ENCODE measurements at regions not wholly inside any gene's neighbourhood (a gene's known extent, or its start where the extent isn't known, plus 50 kb on each side); places are given as distances from the start of the nearest gene placed in this dataset.
"Not testable (repeated sequence)": the region's sequence is repeated elsewhere in the genome, so short reads cannot be mapped to it uniquely, and the experiment has no call there.

- no peak for TF ChIP-seq CTCF (IDR thresholded peaks at IDR 0.05)
- Histone ChIP-seq H3K4me1 (ENCODE audit: control insufficient read depth in 1 of 2, low read depth in 2 of 2) (no peaks in the 10 kb centered on the region), H3K9me3 (peaks cover 4% of the 10 kb centered on the region), H3K27me3 (replicated peaks; ENCODE audit: insufficient read depth) (no peaks in the 10 kb centered on the region), H3K36me3 (no peaks in the 10 kb centered on the region), H3K4me3 (no peak overlapping the region), H3K27ac (no peak overlapping the region)
- ATAC-seq (ENCODE audit: insufficient number of reproducible peaks, low FRiP score, low read depth): no peak
- no peak for DNase-seq (ENCODE audit: low spot score)
Measured at GRCh38 chr3:162626172-162626571, 1129.6 kb downstream of the OTOL1 start.

- Histone ChIP-seq H3K4me3 (no peak overlapping the region), H3K9me3 (no peaks in the 10 kb centered on the region), H3K36me3 (no peaks in the 10 kb centered on the region), H3K27ac (no peak overlapping the region), H3K27me3 (replicated peaks; ENCODE audit: insufficient read depth) (no peaks in the 10 kb centered on the region), H3K4me1 (ENCODE audit: control insufficient read depth in 1 of 2, low read depth in 2 of 2) (no peaks in the 10 kb centered on the region)
- no peak for DNase-seq (ENCODE audit: low spot score)
- no peak for ATAC-seq (ENCODE audit: insufficient number of reproducible peaks, low FRiP score, low read depth)
- no peak for TF ChIP-seq CTCF (IDR thresholded peaks at IDR 0.05)
Measured at GRCh38 chr3:162628531-162628930, 1131.9 kb downstream of the OTOL1 start.

GRCh38 chr3:162629372-162629771 is 1132.8 kb downstream of the OTOL1 start:
- H3K9me3 ChIP-seq: no peaks in the 10 kb centered on the region
- H3K36me3 ChIP-seq: no peaks in the 10 kb centered on the region
- DNase-seq (ENCODE audit: low spot score) (no peak), ATAC-seq (ENCODE audit: insufficient number of reproducible peaks, low FRiP score, low read depth) (no peak)
- H3K27ac ChIP-seq: no peak overlapping the region
- no peak for TF ChIP-seq CTCF (IDR thresholded peaks at IDR 0.05)
- no peaks in the 10 kb centered on the region for H3K4me1 ChIP-seq (ENCODE audit: control insufficient read depth in 1 of 2, low read depth in 2 of 2)
- H3K27me3 ChIP-seq (replicated peaks; ENCODE audit: insufficient read depth): no peaks in the 10 kb centered on the region
- no peak overlapping the region for H3K4me3 ChIP-seq

GRCh38 chr3:162632672-162633071 is 1136.1 kb downstream of the OTOL1 start:
- Histone ChIP-seq H3K27me3 (replicated peaks; ENCODE audit: insufficient read depth) (no peaks in the 10 kb centered on the region), H3K9me3 (no peaks in the 10 kb centered on the region), H3K4me1 (ENCODE audit: control insufficient read depth in 1 of 2, low read depth in 2 of 2) (no peaks in the 10 kb centered on the region), H3K4me3 (no peak overlapping the region), H3K27ac (no peak overlapping the region), H3K36me3 (no peaks in the 10 kb centered on the region)
- TF ChIP-seq CTCF (IDR thresholded peaks at IDR 0.05): no peak
- ATAC-seq (ENCODE audit: insufficient number of reproducible peaks, low FRiP score, low read depth): no peak
- DNase-seq (ENCODE audit: low spot score): no peak

GRCh38 chr3:162640208-162640607 is 1143.6 kb downstream of the OTOL1 start:
- ATAC-seq (ENCODE audit: insufficient number of reproducible peaks, low FRiP score, low read depth); H3K9me3 ChIP-seq; H3K27me3 ChIP-seq (replicated peaks; ENCODE audit: insufficient read depth); H3K27ac ChIP-seq; H3K4me3 ChIP-seq; DNase-seq (ENCODE audit: low spot score); H3K36me3 ChIP-seq; H3K4me1 ChIP-seq (ENCODE audit: control insufficient read depth in 1 of 2, low read depth in 2 of 2): not testable (repeated sequence)

- no peak overlapping the region for H3K4me3 ChIP-seq
- ATAC-seq (ENCODE audit: insufficient number of reproducible peaks, low FRiP score, low read depth): no peak
- no peak for DNase-seq (ENCODE audit: low spot score)
- no peak overlapping the region for H3K27ac ChIP-seq
- no peaks in the 10 kb centered on the region for H3K36me3 ChIP-seq
- no peak for TF ChIP-seq CTCF (IDR thresholded peaks at IDR 0.05)
- no peaks in the 10 kb centered on the region for H3K4me1 ChIP-seq (ENCODE audit: control insufficient read depth in 1 of 2, low read depth in 2 of 2)
- H3K27me3 ChIP-seq (replicated peaks; ENCODE audit: insufficient read depth): no peaks in the 10 kb centered on the region
- H3K9me3 ChIP-seq: no peaks in the 10 kb centered on the region
Measured at GRCh38 chr3:162641317-162641716, 1144.7 kb downstream of the OTOL1 start.

Measured in thoracic aorta (tissue), 2 donors.